HT-29 (cell line): ENCODE measurements at regions not wholly inside any gene's neighbourhood (a gene's known extent, or its start where the extent isn't known, plus 50 kb on each side); places are given as distances from the start of the nearest gene placed in this dataset.

Source experiments
- DNase-seq: peaks from one replicate; pipeline ENCODE4 v3.0.0-alpha.2; 2015; ENCODE audit warnings: low spot score

GRCh38 chr6:14834851-14835530 is 410.9 kb upstream of the JARID2 start:
- no peak for DNase-seq

DNA sequence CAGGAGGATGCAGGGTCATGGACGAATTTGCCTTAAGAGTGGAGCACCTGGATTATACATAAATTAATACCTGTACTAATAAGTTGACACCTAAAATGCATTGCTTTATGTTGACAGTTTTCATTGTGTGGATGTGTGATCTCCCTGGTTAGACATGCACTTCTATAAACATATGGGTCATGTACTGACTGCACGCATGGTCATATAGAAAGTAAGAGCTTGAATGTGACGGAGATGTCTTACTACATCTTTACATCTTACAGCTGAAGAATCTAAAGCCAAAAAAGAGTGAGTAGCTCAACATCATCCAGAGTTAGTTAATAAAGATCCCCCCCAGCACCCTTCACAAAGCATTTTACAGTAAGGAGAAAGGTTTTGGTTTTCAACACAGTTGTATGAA is 408.4 kb upstream of the JARID2 start:
- DNase-seq = no peak

- DNase-seq = no peak
Measured at GRCh38 chr6:14838133-14838583, 407.7 kb upstream of the JARID2 start.

DNA sequence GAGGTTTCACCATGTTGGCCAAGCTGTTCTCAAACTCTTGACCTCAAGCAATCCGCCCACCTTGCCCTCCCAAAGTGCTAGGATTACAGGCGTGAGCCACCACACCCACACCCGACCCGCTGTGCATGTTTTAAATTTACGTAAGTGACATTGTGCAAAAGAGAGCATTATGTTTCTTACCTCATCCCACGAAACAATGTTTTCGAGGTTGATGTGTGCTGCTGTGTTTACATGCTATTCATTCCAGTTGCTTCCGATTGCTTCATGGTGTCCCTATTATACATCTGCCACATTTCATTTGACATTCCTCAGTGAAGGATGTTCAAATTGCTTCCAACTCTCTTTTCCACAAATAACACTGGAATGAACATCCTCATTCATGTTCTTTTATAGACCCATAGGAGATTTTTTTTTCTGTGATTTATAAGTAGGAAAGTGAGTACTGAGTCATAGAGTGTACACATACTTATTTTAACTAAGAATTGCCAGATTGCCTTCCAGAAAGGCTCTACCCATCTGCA is 403.9 kb upstream of the JARID2 start:
- DNase-seq = no peak

DNA sequence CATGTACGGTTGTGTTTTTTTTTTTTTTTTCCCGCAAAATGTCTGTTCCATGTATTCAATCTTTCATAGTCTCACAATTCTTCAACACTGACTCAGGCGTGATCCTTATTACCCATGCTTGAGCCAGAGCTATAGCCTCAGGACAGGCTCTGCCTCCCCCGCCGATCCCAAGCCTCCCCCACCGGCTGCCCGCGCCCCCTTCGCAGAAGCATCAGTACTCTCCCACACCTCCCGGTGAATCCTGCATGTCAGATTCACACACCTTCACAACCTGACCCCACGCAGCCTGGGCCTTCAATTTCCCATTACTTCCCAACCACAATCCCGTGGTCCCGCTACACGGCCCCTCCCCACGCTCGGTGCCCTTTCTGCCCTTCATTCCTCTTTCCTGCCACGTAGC is 401.5 kb upstream of the JARID2 start:
- DNase-seq = no peak

DNA sequence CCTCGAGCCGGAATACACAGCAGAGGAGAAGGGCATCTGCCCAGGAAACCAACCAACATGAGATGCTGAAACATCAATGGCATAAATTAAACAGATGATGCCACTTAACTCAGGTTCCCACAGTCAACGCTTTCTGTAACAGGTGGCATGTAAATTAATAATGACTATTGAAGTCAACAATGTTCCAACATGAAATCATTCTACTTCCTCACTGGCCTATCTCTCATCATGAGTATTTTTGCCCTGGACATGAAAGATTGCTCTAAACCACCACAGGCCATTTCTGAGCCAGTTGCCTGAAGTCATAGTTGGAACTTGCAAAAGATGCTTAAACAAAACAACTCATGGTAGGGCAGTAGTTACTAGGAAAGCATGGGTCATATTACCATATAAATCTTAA is 397.9 kb upstream of the JARID2 start:
- DNase-seq = no peak

- DNase-seq = no peak
Measured at GRCh38 chr6:14849185-14849584, 396.7 kb upstream of the JARID2 start.

DNA sequence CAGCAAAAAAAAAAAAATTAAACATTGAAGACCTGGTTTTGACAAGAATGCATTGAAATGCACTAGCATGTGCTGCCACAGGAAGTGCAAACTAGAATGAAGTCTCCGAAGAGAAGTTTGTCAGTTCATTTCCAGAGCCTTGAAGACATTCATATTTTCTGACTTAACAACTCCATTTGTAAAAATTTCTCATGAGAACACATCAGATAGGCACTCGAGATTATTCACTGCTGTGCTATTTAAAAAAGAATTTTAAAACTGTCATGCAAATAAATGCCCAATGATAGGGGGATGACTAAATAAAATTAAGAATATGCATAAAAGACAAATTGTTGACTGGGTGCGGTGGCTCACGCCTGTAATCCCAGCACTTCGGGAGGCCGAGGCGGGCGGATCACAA is 394.6 kb upstream of the JARID2 start:
- DNase-seq = no peak

- no peak for DNase-seq
Measured at GRCh38 chr6:14852375-14852774, 393.5 kb upstream of the JARID2 start.

- no peak for DNase-seq
Measured at GRCh38 chr6:14856177-14856576, 389.7 kb upstream of the JARID2 start.

GRCh38 chr6:14857001-14857400 is 388.9 kb upstream of the JARID2 start:
- DNase-seq = no peak

GRCh38 chr6:14857501-14857900 is 388.4 kb upstream of the JARID2 start:
- no peak for DNase-seq

DNA sequence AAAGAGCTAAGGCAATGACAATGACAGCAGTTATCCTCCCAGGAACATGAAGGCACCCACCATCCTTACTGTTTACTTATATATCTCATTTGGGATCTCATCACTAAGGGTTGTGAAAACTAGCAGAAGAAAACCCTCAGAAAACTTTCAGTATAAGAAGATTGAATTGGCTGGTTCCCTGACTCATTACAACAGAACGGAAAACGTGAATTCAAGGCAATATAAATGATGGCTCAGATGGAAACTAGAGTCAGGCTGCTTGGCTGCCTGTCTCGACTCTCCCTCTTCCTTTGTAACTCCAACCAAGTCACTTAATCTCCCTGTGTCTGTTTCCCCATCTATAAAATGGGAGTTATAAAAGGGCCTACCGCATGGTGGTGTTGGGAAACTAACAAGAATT is 387.1 kb upstream of the JARID2 start:
- DNase-seq = no peak

DNA sequence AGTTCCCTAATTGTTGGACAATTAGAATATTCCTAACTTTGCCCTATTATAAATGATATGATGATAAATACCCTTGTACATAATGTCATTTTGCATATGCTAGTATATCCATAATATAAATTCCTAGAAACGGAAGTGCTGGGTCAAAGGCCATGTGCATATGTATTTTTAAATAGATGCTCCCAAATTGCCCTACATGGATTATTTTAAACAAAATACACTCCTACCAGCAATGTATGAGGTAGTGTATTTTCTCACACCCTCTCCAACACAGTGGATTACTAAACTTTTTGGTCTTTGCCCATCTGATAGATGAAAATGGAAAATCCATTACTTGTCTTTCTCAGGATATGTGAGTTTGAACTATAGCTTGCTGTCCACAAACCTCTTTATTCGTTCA is 385.1 kb upstream of the JARID2 start:
- DNase-seq = no peak

- no peak for DNase-seq
Measured at GRCh38 chr6:14861491-14861943, 384.4 kb upstream of the JARID2 start.

GRCh38 chr6:14862845-14863244 is 383.0 kb upstream of the JARID2 start:
- DNase-seq = no peak

DNA sequence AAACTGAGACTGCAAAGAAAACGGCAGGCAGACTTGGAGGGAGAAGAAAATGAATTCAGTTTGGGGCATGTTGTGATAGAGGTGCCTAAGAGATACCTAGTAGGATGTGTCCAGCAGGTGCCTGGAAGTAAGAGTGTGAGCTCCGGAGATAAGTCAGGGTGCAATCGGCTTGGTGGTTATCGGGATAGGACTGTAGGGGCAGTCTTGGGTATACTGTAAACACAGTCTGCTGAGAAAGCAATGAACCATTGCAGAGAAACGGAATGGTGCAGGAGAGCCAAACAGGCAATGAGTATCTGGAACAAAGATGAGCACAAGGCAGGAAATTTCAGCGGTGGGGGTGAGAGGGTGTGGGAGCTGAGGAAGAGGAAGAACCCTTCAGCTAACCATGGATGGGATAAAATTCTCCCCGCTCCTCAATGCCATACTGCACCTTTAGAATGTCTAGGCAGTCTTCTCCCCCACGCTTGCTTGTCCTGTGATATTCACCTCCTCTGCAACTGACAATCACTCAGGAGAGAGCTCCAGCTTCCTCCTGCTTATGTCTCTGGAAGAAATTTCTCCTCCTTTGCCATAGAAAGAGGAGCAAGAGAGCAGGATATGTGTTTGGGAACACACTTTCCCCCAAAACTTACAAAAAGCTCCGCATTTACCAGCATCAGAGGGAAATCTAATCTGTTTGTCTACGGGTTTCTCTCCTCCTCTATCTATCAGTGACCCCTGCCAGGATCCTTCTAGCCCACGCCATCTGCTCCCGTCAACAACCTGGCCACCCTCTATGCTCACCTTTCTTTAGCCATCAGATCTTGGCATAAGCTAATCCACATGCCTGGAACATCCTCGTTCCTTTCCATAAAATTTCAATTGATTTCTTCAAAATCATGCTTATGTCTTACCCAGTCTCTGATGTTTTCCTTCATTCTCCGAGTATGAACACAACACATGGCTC is 381.7 kb upstream of the JARID2 start:
- DNase-seq = no peak

DNA sequence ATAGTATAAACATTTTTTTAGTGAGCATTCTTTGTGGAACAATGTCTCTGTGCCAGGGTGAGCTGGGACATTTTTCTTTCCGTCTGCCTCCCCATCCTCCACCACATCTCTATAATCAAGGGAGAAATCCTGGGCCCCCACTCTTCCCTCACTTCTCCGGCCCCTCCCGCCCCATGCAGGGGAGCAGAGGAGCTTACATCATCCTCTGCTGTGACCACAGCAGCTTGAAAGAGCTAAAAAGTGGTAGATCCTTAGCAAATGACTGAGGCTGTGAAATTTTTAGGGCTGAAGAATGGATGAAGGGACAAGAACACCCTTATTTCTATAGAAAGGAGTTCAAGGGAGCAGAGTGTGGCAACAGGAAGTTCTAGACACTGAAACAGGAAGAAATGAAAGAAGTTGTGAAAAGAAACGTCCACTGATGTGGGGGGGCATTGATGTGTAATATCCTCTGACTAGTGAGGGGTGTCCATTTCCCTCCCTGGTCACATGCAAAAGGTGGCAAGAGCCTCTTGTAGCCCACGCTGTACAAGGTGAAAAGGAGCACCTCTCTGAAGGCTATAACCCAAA is 380.3 kb upstream of the JARID2 start:
- no peak for DNase-seq

DNA sequence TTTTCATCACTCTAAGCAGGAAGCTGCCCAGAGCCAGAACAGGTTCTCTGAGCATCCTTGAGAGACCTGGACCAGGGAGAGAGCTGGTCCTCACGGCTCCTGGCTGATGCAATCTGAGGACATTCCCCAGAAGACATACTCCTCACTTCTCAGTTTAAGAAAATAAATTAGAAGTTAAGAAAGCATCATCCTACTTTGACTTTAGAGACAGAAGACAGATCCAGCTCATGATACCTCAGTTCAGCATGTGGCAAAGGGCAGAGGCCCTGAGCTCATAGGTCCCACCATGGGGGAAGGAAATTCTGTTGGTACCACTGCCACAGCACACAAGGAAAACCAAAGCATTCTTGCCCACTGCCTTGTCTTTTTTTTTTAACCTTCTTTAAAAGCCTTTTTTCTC is 378.1 kb upstream of the JARID2 start:
- no peak for DNase-seq

DNA sequence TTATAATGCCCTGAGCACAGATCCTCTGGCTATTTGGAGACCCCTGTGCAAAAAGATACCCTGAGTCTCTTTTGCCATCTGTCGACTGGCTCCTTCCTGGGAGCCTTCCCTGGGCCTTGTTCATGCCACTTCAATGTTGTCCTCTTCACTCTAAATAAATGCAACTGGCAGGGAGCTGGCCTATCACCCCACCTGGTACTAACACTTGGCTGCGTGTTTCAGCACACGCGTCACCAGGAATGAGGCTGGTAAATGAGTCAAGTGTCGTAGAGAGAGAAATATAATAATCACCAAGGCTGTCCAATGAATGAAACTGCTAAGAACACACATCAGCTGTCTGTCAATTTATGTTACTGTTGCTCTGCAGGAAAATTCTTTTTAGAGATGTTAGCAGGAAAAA is 374.6 kb upstream of the JARID2 start:
- no peak for DNase-seq

GRCh38 chr6:14873101-14873500 is 372.8 kb upstream of the JARID2 start:
- no peak for DNase-seq

DNA sequence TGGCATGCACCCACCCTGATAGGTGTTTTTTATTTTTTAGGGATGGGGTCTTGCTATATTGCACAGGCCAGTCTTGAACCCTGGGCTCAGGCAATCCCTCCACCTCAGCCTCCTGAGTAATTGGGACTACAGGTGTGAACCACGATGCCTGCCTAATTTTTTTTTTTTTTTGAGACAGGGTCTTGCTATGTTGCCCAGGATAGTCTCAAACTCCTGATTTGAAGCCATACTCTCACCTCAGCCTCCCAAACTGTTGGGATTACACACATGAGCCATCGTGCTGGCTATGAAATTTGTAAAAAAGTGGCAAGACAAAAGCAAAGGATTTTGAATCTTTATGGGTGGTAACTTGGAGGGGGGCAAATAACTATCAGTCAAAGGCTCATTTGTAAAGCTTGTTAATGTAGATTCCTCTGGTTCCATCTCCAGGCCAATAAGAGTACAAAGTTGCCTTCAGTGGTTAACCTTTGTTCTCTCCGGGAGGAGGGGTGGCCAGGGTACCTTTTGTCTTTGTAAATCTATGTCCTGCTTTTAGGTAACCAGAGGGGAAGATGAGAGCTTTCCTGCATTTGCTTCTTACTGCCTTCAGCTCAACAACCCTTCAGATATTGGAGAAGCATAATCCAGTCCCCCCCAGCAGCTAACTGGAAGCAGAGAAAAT is 372.0 kb upstream of the JARID2 start:
- DNase-seq = no peak
